Pancreas (tissue), 10 donors: ENCODE measurements at regions not wholly inside any gene's neighbourhood (a gene's known extent, or its start where the extent isn't known, plus 50 kb on each side); places are given as distances from the start of the nearest gene placed in this dataset.

Source experiments
- ATAC-seq, 4 donors: fragments of 200-7000 bp; cut with Tn5 transposase; one replicate each; pipeline versions ENCODE4 v1.8.0 to v1.9.1; 2020; ENCODE audit warnings: mild to moderate bottlenecking in 4 of 4, moderate library complexity in 4 of 4
- DNase-seq, 6 donors: peaks; one replicate each; pipeline ENCODE4 v3.0.0-alpha.2; 2020
- FAIRE-seq: peaks from 2 replicates; lab custom pipeline; 2012; peaks lifted over from hg19 to GRCh38; lab: Jason Lieb, UNC
- H3K27ac ChIP-seq, 4 donors: fragments of 200-600 bp; sonication (generic); 1 replicate in 3 of 4; 2 replicates in 1 of 4; pipeline versions ENCODE4 v1.5.0 to v1.8.0; 2020
- H3K27me3 ChIP-seq, 4 donors: fragments of 200-600 bp; one replicate each; pipeline ENCODE4 v1.8.0; 2021
- H3K36me3 ChIP-seq, 3 donors: fragments of 200-600 bp; sonication (generic) in 1 of 3; one replicate each; pipeline versions ENCODE4 v1.5.0 to v1.8.0; 2020 to 2021
- H3K4me1 ChIP-seq, 3 donors: fragments of 200-600 bp; one replicate each; pipeline ENCODE4 v1.8.0; 2021
- H3K4me3 ChIP-seq, 4 donors: fragments of 200-600 bp; sonication (generic) in 2 of 4; one replicate each; pipeline versions ENCODE4 v1.5.0 to v1.8.0; 2020 to 2021
- H3K9me3 ChIP-seq, 4 donors: fragments of 200-600 bp; one replicate each; pipeline ENCODE4 v1.8.0; 2021
- WGBS, 2 donors: extraction: QIAGEN DNeasy Blood & Tissue Kit; methylation state at CpG; one replicate each; pipeline ENCODE4 v1.1.7; 2013; 5-methylcytosine and 5-hydroxymethylcytosine counted together
- intact Hi-C, 3 donors: fragments of 100-400 bp; cut with DNase I; formaldehyde crosslinking; loops; one replicate each; pipeline versions ENCODE4 v1.11.1 to v1.14.2; 2022
- TF ChIP-seq, protein P1 (sequence below), 4 donors: fragments of 200-600 bp; sonication (generic) in 3 of 4; IDR thresholded peaks; one replicate each; pipeline versions ENCODE4 v1.5.0 to v1.8.0; 2021; ENCODE audit warnings: antibody characterized with exemption in 4 of 4
- donor health status: healthy with polysubstance abuse.
- donor health status: DM: no; HTN: no; CAD: no; lungs with moderate emphysema.
- donor health status: DM: no; HTN: no; CAD: no.
- donor health status: control.
- donor health status: control.
- donor health status: Bipolar disorder and iron deficiency.
- donor health status: DM: yes; HTN: yes; CAD: no.
- donor health status: DM: no; HTN: no; CAD: no.
- donor health status: DM: no; HTN: no; CAD: no.
- donor health status: DM: yes; HTN: yes; CAD: no.

DNA sequence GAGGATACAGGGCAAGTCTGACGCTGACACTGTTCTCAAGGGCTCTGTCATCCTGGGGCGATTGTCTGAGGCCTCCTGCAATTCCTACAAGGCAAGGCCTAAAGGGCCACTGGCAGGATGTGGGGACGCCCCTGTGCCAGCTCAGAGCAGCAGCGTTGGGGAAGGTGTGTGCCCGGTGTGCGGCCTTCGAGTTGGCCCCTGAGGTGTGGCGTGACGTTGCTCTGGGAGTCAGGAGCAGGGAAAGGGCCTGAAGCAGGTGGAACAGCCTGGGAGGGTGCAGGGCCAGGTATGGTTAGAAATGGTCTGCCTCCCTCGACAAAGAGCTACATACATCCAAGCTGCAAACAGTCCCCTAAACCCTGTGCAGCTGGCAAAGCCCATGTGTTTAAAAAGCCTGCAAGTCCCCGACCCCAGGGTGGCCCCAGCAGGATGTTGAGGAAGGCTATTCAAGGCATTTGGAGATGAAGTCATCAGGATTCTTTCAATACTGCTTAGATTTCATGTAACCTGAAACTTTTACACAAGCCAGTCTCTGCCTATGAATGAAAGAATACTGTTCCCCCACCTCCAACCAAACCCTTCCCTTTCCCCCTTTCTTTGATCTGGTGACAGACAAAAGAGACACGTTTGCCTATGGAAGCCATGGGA is 142.5 kb upstream of the TNS3 start:
- intact Hi-C loops: no loop called here
- ATAC-seq (no peak), FAIRE-seq (no peak), DNase-seq (no peak)
- 85 to 90% methylated on average over 12 of the region's 12 CpGs for WGBS, 2 donors
- no peak overlapping the region for H3K4me3 ChIP-seq
- TF ChIP-seq, protein P1, sequence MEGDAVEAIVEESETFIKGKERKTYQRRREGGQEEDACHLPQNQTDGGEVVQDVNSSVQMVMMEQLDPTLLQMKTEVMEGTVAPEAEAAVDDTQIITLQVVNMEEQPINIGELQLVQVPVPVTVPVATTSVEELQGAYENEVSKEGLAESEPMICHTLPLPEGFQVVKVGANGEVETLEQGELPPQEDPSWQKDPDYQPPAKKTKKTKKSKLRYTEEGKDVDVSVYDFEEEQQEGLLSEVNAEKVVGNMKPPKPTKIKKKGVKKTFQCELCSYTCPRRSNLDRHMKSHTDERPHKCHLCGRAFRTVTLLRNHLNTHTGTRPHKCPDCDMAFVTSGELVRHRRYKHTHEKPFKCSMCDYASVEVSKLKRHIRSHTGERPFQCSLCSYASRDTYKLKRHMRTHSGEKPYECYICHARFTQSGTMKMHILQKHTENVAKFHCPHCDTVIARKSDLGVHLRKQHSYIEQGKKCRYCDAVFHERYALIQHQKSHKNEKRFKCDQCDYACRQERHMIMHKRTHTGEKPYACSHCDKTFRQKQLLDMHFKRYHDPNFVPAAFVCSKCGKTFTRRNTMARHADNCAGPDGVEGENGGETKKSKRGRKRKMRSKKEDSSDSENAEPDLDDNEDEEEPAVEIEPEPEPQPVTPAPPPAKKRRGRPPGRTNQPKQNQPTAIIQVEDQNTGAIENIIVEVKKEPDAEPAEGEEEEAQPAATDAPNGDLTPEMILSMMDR (IDR thresholded peaks at IDR 0.05): no peak
- H3K36me3 ChIP-seq: no peaks in the 10 kb centered on the region
- no peaks in the 10 kb centered on the region for H3K9me3 ChIP-seq
- peaks cover 0 to 5% (median 0%) of the 10 kb centered on the region in 3 donors for H3K4me1 ChIP-seq
- H3K27ac ChIP-seq: no peak overlapping the region
- no peaks in the 10 kb centered on the region for H3K27me3 ChIP-seq

DNA sequence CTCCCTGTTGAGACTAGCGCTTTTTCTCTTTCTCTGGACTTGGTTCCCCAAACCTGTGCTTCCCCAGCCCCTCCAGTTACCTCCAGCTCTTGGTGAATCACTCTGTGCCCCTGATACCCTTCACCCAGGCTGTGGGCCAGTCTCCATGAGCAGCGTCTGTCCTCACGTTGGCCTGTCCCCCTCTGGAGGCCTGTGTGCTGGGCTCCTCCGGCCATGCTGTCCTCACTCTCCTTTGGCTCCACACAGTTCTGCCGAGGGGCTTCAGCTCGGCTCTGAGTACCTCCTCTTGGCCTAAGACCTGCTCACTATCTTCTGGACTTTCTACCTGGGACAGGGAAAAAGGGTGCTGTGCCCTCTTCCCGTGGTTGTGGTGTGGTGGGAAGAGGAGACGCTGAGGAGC is 140.2 kb upstream of the TNS3 start:
- no peak for DNase-seq
- FAIRE-seq: no peak
- intact Hi-C loops: no loop called here
- no peak for ATAC-seq
- TF ChIP-seq, protein P1 (IDR thresholded peaks at IDR 0.05): no peak
- Histone ChIP-seq H3K9me3 (no peaks in the 10 kb centered on the region), H3K27me3 (no peaks in the 10 kb centered on the region), H3K4me1 (peaks cover 0 to 5% (median 0%) of the 10 kb centered on the region in 3 donors), H3K4me3 (no peak overlapping the region), H3K27ac (no peak overlapping the region), H3K36me3 (no peaks in the 10 kb centered on the region)
- WGBS, 2 donors: 90 to 92% methylated on average over 8 of the region's 8 CpGs

DNA sequence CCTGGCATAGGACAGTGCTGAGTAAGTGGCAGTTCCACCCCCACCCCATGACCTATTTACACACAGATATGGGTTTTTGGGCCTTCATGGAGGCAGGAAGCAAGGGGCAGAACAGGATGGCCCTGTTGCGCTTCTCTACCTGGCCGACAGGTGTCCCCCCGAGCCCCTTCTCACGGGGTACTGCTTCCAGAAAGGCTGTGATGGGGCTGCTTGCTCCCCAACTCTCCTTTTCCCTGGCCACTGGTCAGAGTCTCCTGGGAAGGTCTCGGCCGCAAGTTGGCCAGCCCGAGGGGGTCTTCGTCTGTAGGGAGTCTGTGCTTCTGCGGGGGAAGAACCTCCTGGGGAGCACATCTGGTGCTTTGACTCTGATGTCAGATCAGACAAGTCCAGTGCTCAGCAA is 139.8 kb upstream of the TNS3 start:
- Histone ChIP-seq H3K36me3 (no peaks in the 10 kb centered on the region), H3K9me3 (no peaks in the 10 kb centered on the region), H3K4me1 (peaks cover 0 to 5% (median 0%) of the 10 kb centered on the region in 3 donors), H3K4me3 (no peak overlapping the region), H3K27ac (no peak overlapping the region), H3K27me3 (no peaks in the 10 kb centered on the region)
- 93% methylated on average over 9 of the region's 9 CpGs for WGBS, 2 donors
- TF ChIP-seq, protein P1 (IDR thresholded peaks at IDR 0.05): no peak
- no peak for FAIRE-seq
- no peak for DNase-seq
- no peak for ATAC-seq
- intact Hi-C loops: no loop called here

DNA sequence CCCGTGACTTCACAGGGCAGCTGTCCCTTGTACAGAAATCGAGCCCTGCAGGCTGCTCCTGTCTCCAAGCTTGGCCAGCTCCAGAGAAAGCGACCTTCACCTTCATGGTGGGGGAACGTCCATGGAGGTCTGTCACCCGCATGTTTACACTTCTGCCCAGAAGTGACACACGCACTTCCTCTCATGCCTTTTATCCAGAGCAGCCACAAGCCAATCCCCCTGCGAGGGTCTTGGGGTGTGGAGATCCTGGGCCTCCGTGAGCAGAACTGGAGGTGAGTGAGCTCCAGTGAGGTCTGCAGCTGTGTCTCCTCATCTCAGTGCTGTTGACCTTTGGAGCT is 139.0 kb upstream of the TNS3 start:
- FAIRE-seq: no peak
- no peak overlapping the region for H3K4me3 ChIP-seq
- DNase-seq: no peak
- H3K27ac ChIP-seq: no peak overlapping the region
- no peaks in the 10 kb centered on the region for H3K9me3 ChIP-seq
- intact Hi-C loops: no loop called here
- H3K4me1 ChIP-seq: peaks cover 0 to 5% (median 0%) of the 10 kb centered on the region in 3 donors
- WGBS, 2 donors: 86 to 89% methylated on average over 8 of the region's 8 CpGs
- no peaks in the 10 kb centered on the region for H3K27me3 ChIP-seq
- TF ChIP-seq, protein P1 (IDR thresholded peaks at IDR 0.05): no peak
- no peak for ATAC-seq
- no peaks in the 10 kb centered on the region for H3K36me3 ChIP-seq

DNA sequence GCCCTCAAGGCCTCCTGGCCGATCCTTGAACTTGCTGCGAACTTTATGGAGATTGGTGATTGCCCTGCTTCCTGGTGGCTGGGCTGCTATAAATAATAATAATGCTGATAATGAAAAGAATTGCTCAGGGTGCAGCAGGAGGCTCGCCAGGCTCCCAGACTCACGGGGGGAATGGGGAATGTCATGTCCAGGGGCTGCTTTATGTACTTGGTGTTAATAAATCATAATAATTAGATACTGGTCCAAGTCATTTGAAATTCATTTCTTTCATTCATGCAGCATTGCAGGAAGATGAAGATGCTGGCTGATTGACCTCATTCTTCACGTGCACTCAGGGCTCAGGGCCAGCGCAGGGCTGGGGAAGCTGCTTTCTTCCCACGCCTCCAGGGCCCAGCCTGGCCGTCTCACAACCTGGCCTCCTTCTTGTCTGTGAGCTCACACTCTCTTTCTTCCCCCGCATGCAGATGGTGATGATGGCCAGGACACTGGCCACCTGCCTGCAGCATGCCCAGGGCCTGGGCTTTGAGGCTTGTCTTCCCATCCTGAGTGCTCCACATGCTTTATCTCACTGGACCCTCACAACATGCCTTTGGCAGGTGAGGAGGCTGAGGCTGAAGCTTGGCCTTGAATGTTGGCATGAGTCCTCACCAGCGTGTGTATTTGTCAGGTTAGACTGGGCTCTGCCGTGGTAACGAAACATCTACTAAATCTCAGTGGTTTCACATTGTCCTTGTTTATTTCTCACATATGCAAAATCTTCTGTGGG is 138.4 kb upstream of the TNS3 start:
- FAIRE-seq: no peak
- no peaks in the 10 kb centered on the region for H3K36me3 ChIP-seq
- TF ChIP-seq, protein P1 (IDR thresholded peaks at IDR 0.05): no peak

More for the DNA sequence above, 138.4 kb upstream of the TNS3 start:
- Histone ChIP-seq H3K9me3 (no peaks in the 10 kb centered on the region), H3K4me3 (no peak overlapping the region), H3K4me1 (peaks cover 0 to 5% (median 0%) of the 10 kb centered on the region in 3 donors), H3K27me3 (no peaks in the 10 kb centered on the region), H3K27ac (no peak overlapping the region)
- intact Hi-C loops: no loop called here
- peak; percentile 79 to 90 (median 84) for ATAC-seq
- DNase-seq: peak in 5 of 6 donors; percentile 32 to 79 (median 73)
- 28 to 29% methylated on average over 12 of the region's 12 CpGs for WGBS, 2 donors
